Nephron (organoid): ENCODE measurements at regions not wholly inside any gene's neighbourhood (a gene's known extent, or its start where the extent isn't known, plus 50 kb on each side); places are given as distances from the start of the nearest gene placed in this dataset.

Experiments
- H3K27ac Mint-ChIP-seq, 3 experiments: 2 replicates each; pipeline ENCODE4 v1.8.0; 2020; ENCODE audit warnings: mixed read lengths in 3 of 3, mild to moderate bottlenecking in 2 of 3, moderate library complexity in 1 of 3
- H3K27me3 Mint-ChIP-seq: 2 replicates; pipeline ENCODE4 v1.8.0; 2021; ENCODE audit warnings: low read depth, mild to moderate bottlenecking, moderate library complexity, mixed read lengths
- H3K36me3 Mint-ChIP-seq: 2 replicates; pipeline ENCODE4 v1.8.0; 2020; ENCODE audit warnings: low read depth, mixed read lengths
- H3K4me1 Mint-ChIP-seq: 2 replicates; pipeline ENCODE4 v1.8.0; 2020; ENCODE audit warnings: mixed read lengths
- H3K4me3 Mint-ChIP-seq, 3 experiments: 2 replicates each; pipeline ENCODE4 v1.8.0; 2020; ENCODE audit warnings: mild to moderate bottlenecking in 3 of 3, mixed read lengths in 3 of 3, moderate library complexity in 2 of 3
- H3K9me3 Mint-ChIP-seq: 2 replicates; pipeline ENCODE4 v1.8.0; 2020; ENCODE audit warnings: mixed read lengths
- TF ChIP-seq, protein P1 (sequence below), 3 experiments: fragments of 200-600 bp; sonication (generic); IDR thresholded peaks; one replicate each; pipeline ENCODE4 v1.5.0; 2021; ENCODE audit warnings: antibody characterized with exemption in 3 of 3; ENCODE audit not compliant: unreplicated experiment in 3 of 3

DNA sequence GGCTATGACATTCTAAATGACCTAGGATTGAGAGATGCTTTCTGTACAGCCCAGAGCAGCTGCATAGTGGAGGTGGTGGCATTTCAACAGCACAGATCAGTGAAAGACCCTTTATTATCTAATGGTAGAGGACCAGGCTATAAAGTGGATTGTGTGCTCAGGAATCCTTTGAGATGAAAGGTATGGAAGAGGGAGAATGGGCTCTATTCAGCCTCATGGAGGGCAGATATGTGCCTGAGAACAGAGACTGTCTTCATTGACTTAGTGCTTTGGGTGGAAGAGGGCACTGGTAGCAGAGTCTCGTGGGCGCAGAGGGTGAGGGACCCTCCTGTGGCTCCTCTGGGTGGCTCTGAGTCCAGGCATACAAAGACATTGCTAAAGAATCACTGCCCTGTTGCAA is 130.0 kb upstream of the SLC24A5 start:
- Mint-ChIP-seq H3K36me3 (no peaks in the 10 kb centered on the region), H3K4me1 (peaks cover 12% of the 10 kb centered on the region), H3K9me3 (no peaks in the 10 kb centered on the region), H3K27me3 (no peaks in the 10 kb centered on the region), H3K4me3 (no peak overlapping the region), H3K27ac (no peak overlapping the region)
- TF ChIP-seq, protein P1, sequence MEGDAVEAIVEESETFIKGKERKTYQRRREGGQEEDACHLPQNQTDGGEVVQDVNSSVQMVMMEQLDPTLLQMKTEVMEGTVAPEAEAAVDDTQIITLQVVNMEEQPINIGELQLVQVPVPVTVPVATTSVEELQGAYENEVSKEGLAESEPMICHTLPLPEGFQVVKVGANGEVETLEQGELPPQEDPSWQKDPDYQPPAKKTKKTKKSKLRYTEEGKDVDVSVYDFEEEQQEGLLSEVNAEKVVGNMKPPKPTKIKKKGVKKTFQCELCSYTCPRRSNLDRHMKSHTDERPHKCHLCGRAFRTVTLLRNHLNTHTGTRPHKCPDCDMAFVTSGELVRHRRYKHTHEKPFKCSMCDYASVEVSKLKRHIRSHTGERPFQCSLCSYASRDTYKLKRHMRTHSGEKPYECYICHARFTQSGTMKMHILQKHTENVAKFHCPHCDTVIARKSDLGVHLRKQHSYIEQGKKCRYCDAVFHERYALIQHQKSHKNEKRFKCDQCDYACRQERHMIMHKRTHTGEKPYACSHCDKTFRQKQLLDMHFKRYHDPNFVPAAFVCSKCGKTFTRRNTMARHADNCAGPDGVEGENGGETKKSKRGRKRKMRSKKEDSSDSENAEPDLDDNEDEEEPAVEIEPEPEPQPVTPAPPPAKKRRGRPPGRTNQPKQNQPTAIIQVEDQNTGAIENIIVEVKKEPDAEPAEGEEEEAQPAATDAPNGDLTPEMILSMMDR (IDR thresholded peaks at IDR 0.05; ENCODE audit: unreplicated experiment in 3 of 3), result no peak

DNA sequence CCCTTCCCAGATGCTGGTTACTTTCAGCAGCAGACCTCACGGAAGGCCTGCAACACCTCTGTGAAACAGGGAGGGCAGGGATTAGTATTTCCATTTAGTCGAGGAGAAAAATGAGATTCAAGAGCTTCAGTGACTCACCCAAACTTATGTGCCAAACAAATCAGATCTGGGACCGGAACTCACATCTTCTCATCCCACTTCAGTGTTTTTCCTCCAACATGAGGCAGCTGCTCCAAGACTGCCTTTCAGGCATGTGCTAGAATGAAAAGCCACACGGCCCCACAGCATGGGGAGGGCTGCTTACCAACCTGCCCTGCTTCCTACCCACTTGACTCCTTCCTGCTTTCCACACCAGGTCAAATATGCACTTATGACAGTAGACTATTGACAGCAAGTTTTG is 129.4 kb upstream of the SLC24A5 start:
- H3K36me3 Mint-ChIP-seq, result no peaks in the 10 kb centered on the region
- peaks cover 12% of the 10 kb centered on the region for H3K4me1 Mint-ChIP-seq
- TF ChIP-seq, protein P1 (IDR thresholded peaks at IDR 0.05; ENCODE audit: unreplicated experiment in 3 of 3), result no peak
- H3K27me3 Mint-ChIP-seq, result no peaks in the 10 kb centered on the region
- no peak overlapping the region for H3K27ac Mint-ChIP-seq
- no peaks in the 10 kb centered on the region for H3K9me3 Mint-ChIP-seq
- H3K4me3 Mint-ChIP-seq, result no peak overlapping the region

GRCh38 chr15:47993051-47993450 is 127.7 kb upstream of the SLC24A5 start:
- Mint-ChIP-seq H3K9me3 (no peaks in the 10 kb centered on the region), H3K4me3 (no peak overlapping the region), H3K4me1 (no peaks in the 10 kb centered on the region)

GRCh38 chr15:47997195-47998080 is 123.4 kb upstream of the SLC24A5 start:
- Mint-ChIP-seq H3K36me3 (no peaks in the 10 kb centered on the region), H3K27ac (no peak overlapping the region), H3K4me3 (no peak overlapping the region), H3K9me3 (no peaks in the 10 kb centered on the region), H3K27me3 (peaks cover 4% of the 10 kb centered on the region), H3K4me1 (peaks cover 4% of the 10 kb centered on the region)
- TF ChIP-seq, protein P1 (IDR thresholded peaks at IDR 0.05; ENCODE audit: unreplicated experiment in 3 of 3), result no peak

More at GRCh38 chr15:47993051-47993450, 127.7 kb upstream of the SLC24A5 start:
- Mint-ChIP-seq H3K27ac (no peak overlapping the region), H3K27me3 (no peaks in the 10 kb centered on the region), H3K36me3 (no peaks in the 10 kb centered on the region)
- TF ChIP-seq, protein P1 (IDR thresholded peaks at IDR 0.05; ENCODE audit: unreplicated experiment in 3 of 3), result no peak

DNA sequence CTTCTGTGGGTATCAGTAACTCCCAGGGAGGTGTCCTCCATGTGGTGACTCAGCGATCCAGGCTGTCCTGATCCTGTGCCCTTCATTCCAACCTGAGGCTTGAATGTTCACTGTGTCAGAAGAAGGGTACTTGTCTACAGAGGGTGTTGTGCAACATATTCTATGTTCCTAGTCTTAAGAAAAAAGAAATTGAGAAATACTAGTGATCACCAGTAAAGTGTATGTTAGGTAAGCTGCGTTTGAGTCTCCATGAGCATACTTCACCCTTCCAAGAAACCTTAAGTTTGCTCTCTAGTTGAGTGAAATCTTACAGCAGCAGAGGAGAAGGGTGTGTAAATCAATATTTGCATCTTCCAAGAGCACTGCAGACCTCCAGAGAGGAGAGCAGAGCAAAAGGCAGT is 122.2 kb upstream of the SLC24A5 start:
- no peak overlapping the region for H3K4me3 Mint-ChIP-seq
- no peak overlapping the region for H3K27ac Mint-ChIP-seq
- peaks cover 4% of the 10 kb centered on the region for H3K27me3 Mint-ChIP-seq
- H3K36me3 Mint-ChIP-seq, result no peaks in the 10 kb centered on the region
- H3K9me3 Mint-ChIP-seq, result no peaks in the 10 kb centered on the region
- peaks cover 6% of the 10 kb centered on the region for H3K4me1 Mint-ChIP-seq
- TF ChIP-seq, protein P1 (IDR thresholded peaks at IDR 0.05; ENCODE audit: unreplicated experiment in 3 of 3), result no peak
